D341Med (cell line): ENCODE measurements at regions not wholly inside any gene's neighbourhood (a gene's known extent, or its start where the extent isn't known, plus 50 kb on each side); places are given as distances from the start of the nearest gene placed in this dataset.
"Not testable (repeated sequence)": the region's sequence is repeated elsewhere in the genome, so short reads cannot be mapped to it uniquely, and the experiment has no call there.

Experiments used
- DNase-seq: peaks from one replicate; pipeline ENCODE4 v3.0.0; 2012; ENCODE audit warnings: low spot score

DNA sequence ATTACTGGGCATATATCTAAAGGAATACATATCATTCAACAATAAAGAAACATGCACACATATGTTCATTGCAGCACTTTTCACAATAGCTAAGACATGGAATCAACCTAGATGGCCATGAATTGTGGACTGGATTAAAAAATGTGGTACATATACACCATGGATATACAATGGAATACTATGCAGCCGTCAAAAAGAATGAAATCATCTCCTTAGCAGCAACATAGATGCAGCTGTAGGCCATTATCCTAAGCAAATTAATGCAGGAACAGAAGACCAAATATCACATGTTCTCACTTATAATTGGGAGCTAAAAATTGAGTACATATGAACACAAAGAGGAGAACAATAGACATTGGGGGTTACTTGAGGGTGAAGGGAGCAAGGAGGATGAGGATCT lies 175.6 kb downstream of the POLR1F start:
- no peak for DNase-seq

DNA sequence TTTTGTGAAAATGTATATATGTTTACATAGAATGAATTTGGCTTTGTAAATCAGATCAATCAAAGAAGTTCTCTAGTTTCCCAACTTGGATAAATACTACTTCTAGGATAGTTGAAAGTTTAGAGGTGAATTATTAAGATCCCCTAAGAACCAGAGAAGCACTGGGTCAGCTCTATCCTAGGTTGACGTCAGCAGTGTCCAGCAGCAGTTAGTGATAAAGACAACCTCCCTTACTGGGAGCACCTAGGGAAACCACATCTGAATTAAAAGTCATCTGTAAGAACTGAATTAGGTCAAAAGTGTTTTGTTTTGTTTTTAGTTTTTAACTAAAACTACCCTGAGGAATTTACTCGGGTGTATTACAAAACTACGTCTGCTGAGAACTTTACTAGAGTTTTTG lies 178.0 kb downstream of the POLR1F start:
- no peak for DNase-seq

DNA sequence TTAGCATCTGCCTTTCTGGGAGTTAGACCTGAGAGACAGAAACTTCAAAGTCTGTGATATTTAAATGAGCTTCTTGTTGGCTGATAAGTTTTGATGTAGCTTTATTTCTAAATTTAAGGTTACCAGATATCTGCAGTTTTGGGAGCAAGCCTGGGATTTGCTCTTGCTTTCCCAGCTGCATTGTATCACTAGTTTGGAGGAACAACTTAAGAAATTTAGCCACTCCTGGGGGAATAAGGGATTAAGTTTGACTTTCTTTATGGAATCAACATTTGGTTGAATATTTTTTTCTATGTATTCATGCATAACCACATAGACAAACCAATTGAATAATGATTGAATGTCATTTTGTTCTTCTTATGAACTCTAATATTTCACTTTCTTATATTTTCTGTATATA lies 178.6 kb downstream of the POLR1F start:
- no peak for DNase-seq

DNA sequence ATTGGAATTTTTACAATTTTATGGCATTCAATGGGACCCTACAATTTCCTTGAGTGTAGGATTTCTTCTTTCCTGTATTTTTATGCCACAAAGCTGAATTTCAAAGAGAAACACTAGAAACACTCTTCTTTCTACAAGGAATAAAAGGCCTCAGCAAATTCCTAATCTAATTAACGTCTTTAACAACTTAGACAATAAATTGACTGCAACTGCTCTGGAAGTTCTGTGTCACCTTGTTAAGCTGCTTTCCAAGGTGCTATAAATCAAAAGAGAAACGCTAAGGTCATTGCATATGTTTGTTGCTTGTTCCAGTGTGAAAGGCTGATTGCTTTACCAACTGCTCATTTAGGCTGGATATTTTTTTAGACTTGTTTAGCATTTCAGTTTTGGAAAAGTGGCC lies 182.2 kb downstream of the POLR1F start:
- no peak for DNase-seq

DNA sequence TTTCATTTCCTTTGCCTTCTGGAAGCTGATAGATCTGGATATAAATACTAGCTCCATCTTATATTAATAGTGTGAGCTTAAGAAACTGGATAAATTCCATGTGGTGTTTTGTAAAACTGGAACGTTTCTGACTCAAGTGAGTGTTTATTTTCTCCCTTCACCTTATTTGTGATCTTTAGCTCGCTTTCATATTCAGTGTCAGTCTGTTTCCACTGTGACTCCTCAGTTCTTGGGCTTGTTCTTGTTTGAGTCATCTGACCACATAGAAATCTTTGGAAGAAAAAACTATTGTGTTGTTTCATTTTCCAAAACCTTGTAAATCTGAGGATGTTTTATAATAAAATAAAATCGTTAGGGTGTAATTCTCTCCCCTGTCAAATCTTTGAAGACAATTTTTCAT lies 186.4 kb downstream of the POLR1F start:
- DNase-seq, result no peak

DNA sequence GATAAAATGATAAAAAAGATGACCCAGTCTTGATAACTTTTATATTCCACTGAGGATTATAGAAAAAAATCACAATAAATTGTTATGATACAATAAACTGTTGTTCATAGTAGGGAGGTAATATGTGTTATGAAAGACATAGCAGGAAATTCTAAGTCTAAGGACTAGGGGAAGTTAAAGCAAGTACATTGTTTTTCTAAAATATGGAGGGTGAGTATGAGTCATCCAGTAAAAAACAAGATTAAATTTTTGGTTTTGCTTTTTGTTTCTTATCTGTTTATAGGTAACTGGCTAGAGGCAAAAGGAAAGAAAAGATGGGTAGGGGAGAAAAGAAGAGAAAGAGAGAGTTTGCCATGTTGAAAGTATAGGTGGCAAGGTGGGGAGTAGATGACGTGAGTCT lies 188.4 kb downstream of the POLR1F start:
- no peak for DNase-seq

DNA sequence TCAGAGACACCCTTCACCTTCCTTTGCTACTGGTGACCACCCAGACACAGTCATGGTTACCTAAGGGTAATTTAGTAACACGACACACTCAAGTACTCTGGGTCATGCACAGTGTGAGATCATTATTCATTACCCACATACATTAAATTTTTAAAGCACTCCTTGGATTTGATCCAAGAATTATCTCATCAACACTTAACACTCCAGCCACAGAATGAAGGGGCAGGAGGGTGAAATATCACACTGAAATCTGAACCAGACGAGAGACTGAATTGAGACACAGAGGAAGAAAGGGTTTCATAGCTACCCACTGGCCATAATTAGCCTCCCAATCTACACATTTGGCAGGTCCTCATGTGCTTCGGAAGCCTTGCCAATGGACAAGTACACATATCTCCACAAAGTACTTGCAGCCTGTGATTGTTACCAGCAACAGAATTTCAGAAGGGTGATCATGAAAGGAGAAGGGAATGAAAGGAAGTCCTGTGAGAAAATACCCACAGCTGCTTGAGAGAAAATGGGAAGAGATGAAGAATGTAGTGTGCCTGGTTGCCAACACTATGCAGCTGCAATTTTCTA lies 189.3 kb downstream of the POLR1F start:
- DNase-seq, result no peak

DNA sequence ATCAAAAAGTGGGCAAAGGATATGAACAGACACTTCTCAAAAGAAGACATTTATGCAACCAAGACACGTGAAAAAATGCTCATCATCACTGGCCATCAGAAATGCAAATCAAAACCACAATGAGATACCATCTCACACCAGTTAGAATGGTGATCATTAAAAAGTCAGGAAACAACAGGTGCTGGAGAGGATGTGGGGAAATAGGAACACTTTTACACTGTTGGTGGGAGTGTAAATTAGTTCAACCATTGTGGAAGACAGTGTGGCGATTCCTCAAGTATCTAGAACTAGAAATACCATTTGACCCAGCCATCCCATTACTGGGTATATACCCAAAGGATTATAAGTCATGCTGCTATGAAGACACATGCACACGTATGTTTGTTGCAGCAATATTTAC lies 191.3 kb downstream of the POLR1F start:
- DNase-seq, result not testable (repeated sequence)

DNA sequence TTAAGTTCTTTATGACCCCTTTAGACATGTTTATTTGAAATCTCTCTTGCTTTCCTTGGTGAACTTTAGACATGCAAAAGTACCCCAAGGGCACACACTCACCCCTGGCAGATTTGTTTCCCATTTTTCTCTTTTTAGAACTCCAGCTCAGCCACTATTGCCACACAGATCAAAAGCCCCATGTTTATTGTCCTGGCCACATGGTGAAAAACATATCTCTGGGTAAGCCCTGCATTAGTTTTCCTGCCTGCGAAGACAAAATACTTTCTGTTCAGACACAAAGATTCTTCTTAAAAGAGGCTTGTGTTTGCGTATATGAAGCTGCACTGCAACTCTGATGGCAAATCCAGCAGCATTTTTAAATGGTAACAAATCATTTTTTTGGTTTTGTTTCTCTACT lies 200.0 kb downstream of the POLR1F start:
- no peak for DNase-seq

DNA sequence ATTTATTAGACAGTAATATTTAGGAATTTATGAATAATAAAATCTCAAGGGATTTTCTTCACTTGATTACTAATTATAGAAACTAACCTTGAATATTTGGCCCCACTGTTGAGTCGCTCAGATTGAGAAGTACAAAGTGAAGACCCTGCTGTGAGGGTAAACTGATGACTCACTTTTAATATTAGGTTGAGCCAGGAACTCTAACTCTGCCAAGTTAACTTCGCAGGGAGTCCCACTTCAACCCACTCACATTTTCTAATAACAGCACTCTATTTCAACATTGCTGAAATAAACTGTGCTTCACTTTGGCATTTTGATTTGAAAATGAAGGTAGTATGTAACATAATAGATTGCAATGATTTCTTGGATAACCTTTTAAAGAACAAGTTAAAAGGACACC lies 200.7 kb downstream of the POLR1F start:
- no peak for DNase-seq

DNA sequence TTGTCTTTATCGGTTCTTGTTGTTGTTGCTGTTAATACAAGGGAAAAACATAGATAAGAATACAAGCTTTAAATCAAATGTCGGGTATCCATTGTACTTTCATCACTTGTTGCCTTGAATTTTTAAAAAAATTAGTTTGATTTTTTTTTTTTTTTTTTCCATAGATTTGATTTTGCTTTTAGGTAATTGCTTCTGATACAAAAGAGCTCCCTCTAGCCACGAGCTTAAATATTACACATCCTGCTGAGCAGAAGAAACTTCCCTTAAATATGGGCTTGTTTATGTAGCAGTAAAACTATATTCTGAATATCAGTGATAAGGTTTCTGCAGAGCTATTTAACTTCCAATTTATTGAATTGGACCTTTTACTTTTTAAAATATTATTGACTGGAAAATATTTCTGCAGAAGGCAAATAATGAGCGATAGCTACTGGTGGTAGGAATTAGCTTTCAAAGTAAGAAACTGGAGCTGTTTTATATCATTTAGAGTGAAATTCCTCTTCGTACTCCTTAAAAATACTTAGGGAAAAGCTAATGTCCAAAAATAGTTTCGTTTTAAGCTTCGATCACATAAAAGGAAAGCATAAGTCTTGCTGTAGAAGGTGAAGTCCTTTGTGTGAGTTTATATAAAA lies 216.9 kb downstream of the POLR1F start:
- no peak for DNase-seq

DNA sequence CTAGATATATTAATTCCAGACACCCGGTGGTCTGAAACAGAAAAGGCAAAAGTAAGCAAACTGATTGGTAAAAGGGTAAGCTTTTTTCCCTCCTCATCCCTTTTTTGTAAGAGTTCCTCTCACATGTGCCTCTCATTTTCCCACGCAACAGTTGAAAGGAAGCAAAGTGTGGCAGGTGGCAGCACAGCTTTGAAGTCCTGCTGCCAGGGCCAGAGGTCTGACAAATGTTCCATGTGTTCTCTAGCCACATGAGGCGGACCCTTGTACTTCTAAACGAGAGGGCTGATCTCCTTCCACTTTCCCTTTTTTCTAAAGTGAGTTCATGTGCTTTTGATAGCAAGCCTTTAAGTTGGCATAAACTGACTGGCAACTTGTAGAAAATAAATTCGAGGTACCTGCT lies 217.5 kb downstream of the POLR1F start:
- DNase-seq, result no peak

DNA sequence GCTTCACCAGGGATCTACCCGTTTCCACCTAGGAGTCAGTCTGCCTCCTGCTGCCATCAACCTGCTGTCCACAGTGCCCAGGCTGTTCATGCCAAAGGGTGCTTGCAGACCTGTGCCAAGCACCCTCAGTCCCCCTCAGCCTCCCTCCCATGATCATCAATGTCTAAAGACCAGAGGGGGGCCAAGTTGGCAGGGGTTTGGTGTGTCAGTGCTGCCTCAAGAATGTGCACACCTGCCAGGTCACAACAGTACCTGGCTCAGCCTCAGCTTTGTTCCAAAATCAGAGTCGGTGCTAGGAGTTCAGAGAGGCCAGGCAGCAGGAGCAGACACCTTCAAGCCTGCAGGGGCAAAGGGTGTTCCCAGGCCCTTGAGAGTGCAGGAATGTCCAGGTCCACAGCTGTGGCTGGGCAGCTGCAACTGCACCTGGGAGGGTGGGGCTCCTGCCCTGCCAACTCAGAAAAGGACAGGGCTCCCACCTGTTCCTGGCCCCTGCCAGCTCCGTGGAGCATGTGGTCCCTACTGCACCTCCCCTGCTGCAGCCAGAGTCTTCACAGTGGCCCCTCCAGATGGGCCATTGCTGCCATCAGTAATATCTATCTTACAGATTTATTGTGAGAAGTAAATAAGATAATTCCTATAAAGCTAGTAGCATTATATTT lies 219.5 kb downstream of the POLR1F start:
- no peak for DNase-seq

DNA sequence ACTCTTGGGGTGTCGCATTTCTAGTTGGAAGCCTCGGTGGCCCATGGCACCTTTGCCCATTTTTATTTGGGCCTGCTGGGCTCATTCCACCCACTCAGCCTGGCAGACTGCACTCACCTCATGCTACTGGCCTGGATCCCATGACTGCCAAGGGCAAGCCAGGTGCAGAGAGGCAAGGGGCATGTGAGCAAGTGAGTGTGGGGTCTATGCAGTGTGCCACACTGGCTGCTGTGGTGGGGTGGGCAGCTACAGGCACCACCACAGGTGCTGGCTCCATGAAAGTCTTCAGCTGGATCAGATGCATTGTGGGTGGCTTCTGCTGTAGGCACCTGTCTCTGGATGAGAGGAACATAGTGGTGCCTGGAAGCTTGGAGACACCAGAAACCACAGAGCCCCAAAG lies 220.8 kb downstream of the POLR1F start:
- DNase-seq, result no peak

DNA sequence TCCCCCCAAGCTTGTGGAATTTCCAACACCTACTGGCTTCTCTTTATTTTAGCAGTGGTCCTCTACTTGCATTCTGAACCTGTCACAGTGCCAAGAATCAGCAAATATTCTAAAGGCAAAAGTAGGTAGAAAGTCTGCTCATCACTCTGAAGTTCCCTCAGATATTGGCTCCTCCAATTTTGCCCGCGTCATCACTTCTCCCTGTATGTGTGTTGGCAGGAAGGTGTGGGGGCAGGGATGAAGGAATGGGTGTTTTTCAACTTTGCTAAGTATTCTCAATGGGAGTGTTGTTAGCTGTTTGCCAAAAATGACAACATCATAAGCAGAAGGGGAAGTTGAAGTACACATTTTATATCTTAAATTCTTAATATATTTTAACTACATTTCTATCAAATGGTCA lies 226.2 kb downstream of the POLR1F start:
- DNase-seq, result no peak

DNA sequence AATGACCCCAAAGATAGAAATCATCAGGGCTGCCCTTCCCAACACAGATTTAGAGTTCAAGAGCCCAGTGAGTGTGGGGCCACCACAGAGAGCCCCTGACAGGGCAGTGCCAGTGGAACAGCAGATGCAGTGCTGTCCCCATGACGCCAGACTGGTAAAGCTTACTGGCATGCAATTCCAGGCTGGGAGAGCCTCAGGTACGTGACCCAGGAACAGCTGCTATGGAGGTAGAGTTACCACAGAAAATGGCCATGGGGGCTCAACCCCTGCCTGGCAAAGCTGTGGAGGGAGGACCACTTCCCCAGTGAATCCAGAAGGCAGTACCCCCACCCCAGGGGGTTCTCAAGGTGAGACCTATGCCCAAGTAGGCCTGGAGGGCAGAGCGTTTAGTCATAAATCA lies 228.5 kb downstream of the POLR1F start:
- DNase-seq, result no peak

DNA sequence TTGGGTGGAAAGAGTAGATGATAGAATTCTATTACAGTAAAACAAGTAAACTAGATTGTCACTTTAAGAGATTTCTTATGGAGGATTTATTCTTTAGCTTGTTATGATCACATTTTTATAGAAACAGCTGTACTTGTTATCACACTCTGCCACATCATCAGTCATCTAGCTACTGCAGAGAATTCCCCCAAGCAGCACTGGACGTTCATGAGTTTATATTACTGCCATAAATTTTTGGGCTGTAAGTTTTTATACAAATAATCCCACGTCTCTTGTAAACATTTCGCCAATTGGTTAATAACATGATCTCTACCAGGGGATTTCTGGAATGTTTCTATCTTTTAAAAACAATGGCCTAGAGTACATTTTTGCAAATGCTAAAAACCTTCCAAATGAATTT lies 238.8 kb downstream of the POLR1F start:
- DNase-seq, result no peak

DNA sequence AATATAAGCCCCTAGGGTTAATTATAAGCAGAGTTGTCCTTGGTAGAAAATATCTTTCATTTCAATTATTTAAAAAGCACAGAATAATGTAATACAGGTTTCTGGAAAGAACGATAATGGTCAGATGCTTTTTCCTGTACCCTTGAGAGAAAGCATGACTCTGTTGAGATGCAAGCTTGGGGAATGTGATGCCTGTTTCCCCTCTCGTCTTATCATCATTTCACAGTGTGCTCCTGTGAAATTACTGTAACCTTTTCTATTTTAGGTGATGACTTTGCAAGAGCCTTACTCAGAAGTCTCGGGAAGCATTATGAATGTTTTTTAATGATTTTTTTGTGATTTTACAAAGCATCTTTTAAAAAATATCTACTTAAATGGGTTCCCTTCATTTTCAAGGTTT lies 243.0 kb downstream of the POLR1F start:
- no peak for DNase-seq

DNA sequence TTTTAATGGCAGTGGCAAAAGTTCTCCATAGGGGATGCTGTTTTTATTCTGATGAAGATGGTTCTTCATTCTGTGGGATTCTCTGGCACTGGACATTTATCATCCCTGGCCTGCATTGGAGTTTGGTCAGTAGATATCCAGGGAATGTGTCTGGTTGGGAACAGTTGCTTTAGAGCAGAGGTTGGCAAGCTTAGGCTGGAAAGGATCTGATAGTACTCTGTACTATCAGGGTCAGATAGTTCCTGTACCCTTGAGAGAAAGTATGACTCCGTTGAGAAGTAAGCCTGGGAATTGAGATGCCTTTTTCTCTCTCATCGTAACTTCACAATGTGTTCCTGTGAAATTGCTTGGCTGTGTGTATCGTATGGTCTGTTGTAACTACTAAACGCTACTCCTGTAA lies 244.1 kb downstream of the POLR1F start:
- no peak for DNase-seq

DNA sequence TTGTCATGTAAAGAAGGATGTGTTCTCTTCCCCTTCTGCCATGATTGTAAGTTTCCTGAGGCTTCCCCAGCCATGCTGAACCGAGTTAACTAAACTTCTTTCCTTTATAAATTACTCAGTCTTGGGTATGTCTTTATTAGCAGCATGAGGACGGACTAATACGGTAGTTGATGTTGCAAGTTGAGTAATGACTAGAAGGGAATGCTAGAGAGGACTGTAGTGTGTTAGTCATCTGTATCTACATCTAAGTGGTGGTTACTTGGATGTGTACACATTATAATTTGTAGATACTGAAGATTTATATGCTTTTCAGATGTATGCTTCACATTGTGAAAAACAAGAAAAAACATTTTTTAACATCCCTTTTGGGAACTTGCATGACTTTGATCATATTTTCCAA lies 244.6 kb downstream of the POLR1F start:
- no peak for DNase-seq

DNA sequence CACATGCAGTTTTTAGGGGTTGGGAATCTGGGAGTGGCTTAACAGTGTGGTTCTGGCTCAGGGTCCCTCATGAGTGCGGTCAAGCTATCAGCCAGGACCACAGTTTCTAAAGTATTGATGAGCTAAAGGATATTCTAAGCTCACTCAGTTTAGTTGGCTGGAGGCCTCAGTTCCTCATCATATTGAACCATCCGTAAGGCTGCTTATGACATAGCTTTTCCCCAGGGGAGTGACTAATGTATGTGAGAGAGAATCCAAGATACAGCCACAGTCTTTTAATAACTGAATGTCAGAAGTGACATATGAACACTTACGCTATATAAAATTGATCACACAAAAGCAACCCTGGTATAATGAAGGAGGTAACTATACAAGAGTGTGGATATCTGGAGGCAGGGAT lies 245.3 kb downstream of the POLR1F start:
- DNase-seq, result no peak

DNA sequence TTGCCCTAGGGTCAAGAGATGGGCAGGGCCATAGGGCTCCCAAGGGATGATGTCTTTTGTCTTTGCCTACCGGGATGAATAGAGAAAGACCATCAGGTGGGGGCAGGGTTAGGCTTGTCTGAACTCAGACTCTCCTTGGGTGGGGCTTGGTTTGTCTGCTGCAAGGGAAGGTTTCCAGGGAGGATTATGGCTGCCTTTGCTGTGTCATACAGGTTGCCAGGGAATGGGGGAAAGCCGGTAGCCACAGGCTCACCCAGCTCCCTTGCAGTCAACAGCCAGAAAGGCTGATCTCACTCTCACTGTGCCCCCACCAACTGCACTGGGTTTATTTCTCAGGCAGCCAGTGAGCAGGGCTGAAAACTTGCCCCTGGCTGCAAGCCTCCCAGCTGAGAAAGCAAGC lies 253.2 kb downstream of the POLR1F start:
- DNase-seq, result no peak

DNA sequence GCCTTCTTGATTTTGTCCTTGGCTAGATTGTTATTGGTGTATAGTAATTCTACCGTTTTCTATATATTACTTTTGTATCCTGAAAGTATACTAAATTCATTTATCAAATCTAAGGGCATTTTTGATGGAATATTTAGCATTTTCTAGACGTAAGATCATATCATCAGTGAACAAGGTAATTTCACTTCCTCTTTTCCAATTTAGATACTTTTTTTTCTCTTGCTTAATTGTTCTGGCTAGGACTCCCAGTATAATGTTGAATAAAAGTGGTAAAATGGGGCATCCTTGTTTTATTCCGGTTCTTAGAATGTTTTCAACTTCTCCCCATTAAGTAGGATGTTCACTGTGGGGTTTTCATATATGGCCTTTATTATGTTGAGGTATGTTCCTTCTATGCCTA lies 260.7 kb downstream of the POLR1F start:
- no peak for DNase-seq
